Astrocyte (in vitro differentiated cells and primary cell): ENCODE measurements at regions not wholly inside any gene's neighbourhood (a gene's known extent, or its start where the extent isn't known, plus 50 kb on each side); places are given as distances from the start of the nearest gene placed in this dataset.

ENCODE experiments used
- EZH2 ChIP-seq: IDR thresholded peaks from 2 replicates; pipeline ENCODE4 v1.6.1; 2012; ENCODE audit warnings: mild to moderate bottlenecking, low read length, inconsistent platforms; ENCODE audit not compliant: insufficient read depth
- TF ChIP-seq, protein P1 (sequence below): IDR thresholded peaks from 2 replicates; pipeline ENCODE4 v1.5.1; 2011; ENCODE audit warnings: low read depth, mild to moderate bottlenecking, inconsistent platforms, low read length, moderate library complexity; ENCODE audit not compliant: insufficient read depth

DNA sequence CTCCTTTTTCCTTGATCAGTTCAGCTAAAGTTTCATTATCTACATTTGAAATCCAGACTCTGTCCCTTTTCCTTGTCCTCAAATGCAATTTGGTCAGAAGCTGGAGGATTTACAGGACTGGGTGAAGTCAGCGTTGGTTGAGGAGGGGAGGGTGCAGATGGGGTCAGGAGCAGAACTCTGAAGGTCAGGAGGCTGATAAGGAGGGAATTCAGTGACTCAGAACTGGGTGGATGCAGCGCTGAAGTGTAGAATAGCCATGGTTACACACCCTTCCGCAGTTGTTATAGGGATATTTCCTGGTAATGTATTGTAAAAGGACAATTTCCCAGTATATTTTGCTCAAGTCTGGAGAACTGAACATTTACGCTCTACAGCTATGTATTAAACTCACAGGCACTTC lies 133.1 kb upstream of the FOXA2 start:
- TF ChIP-seq, protein P1, sequence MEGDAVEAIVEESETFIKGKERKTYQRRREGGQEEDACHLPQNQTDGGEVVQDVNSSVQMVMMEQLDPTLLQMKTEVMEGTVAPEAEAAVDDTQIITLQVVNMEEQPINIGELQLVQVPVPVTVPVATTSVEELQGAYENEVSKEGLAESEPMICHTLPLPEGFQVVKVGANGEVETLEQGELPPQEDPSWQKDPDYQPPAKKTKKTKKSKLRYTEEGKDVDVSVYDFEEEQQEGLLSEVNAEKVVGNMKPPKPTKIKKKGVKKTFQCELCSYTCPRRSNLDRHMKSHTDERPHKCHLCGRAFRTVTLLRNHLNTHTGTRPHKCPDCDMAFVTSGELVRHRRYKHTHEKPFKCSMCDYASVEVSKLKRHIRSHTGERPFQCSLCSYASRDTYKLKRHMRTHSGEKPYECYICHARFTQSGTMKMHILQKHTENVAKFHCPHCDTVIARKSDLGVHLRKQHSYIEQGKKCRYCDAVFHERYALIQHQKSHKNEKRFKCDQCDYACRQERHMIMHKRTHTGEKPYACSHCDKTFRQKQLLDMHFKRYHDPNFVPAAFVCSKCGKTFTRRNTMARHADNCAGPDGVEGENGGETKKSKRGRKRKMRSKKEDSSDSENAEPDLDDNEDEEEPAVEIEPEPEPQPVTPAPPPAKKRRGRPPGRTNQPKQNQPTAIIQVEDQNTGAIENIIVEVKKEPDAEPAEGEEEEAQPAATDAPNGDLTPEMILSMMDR, result no peak
- TF ChIP-seq EZH2, result no peak
